ENCODE measurements at regions not wholly inside any gene's neighbourhood (a gene's known extent, or its start where the extent isn't known, plus 50 kb on each side); places are given as distances from the start of the nearest gene placed in this dataset.
"Not testable (repeated sequence)": the region's sequence is repeated elsewhere in the genome, so short reads cannot be mapped to it uniquely, and the experiment has no call there.

- intact Hi-C loops (cut with DNase I, micrococcal nuclease); DNase-seq; ATAC-seq: not testable (repeated sequence)
These were observed 70.9 kb downstream of the NPIPA5 start for GRCh38 chr16:15307184-15307583.

- ATAC-seq; intact Hi-C loops (cut with DNase I, micrococcal nuclease); DNase-seq: not testable (repeated sequence)
These were observed 72.2 kb downstream of the NPIPA5 start for GRCh38 chr16:15305889-15306288.

GRCh38 chr16:15303667-15304324, 74.3 kb downstream of the NPIPA5 start:
- intact Hi-C loops (cut with DNase I, micrococcal nuclease); ATAC-seq; DNase-seq: not testable (repeated sequence)

GRCh38 chr16:15297104-15297503, 81.0 kb downstream of the NPIPA5 start:
- ATAC-seq; DNase-seq; intact Hi-C loops (cut with DNase I, micrococcal nuclease): not testable (repeated sequence)

- intact Hi-C loops (cut with DNase I, micrococcal nuclease); ATAC-seq; DNase-seq: not testable (repeated sequence)
These were observed 103.3 kb downstream of the NPIPA5 start for GRCh38 chr16:15274796-15275195.

GRCh38 chr16:15273964-15274363, 104.1 kb downstream of the NPIPA5 start:
- ATAC-seq; DNase-seq; intact Hi-C loops (cut with DNase I, micrococcal nuclease): not testable (repeated sequence)

GRCh38 chr16:15266941-15267340, 111.2 kb downstream of the NPIPA5 start:
- ATAC-seq; intact Hi-C loops (cut with DNase I, micrococcal nuclease); DNase-seq: not testable (repeated sequence)

GRCh38 chr16:15262212-15262611, 115.9 kb downstream of the NPIPA5 start:
- ATAC-seq, result peak; percentile 96
- DNase-seq, result peak in 1 of 2 donors; percentile 22

GRCh38 chr16:15247971-15248370, 130.1 kb downstream of the NPIPA5 start:
- DNase-seq; intact Hi-C loops (cut with DNase I, micrococcal nuclease); ATAC-seq: not testable (repeated sequence)

More at GRCh38 chr16:15262212-15262611, 115.9 kb downstream of the NPIPA5 start:
- intact Hi-C loops (cut with DNase I, micrococcal nuclease), result not testable (repeated sequence)

GRCh38 chr16:15236674-15237323, 141.3 kb downstream of the NPIPA5 start:
- peak; percentile 93 for ATAC-seq
- intact Hi-C loops (cut with DNase I, micrococcal nuclease); DNase-seq: not testable (repeated sequence)

- ATAC-seq; DNase-seq; intact Hi-C loops (cut with DNase I, micrococcal nuclease): not testable (repeated sequence)
These were observed 141.1 kb upstream of the RRN3 start for GRCh38 chr16:15235140-15235539.

GRCh38 chr16:15234702-15235101, 140.6 kb upstream of the RRN3 start:
- DNase-seq; ATAC-seq; intact Hi-C loops (cut with DNase I, micrococcal nuclease): not testable (repeated sequence)

- DNase-seq; intact Hi-C loops (cut with DNase I, micrococcal nuclease); ATAC-seq: not testable (repeated sequence)
These were observed 136.4 kb upstream of the RRN3 start for GRCh38 chr16:15230432-15230831.

GRCh38 chr16:15229661-15230060, 135.6 kb upstream of the RRN3 start:
- DNase-seq; ATAC-seq; intact Hi-C loops (cut with DNase I, micrococcal nuclease): not testable (repeated sequence)

GRCh38 chr16:15224651-15225050, 130.6 kb upstream of the RRN3 start:
- DNase-seq; ATAC-seq; intact Hi-C loops (cut with DNase I, micrococcal nuclease): not testable (repeated sequence)

GRCh38 chr16:15223398-15223797, 129.3 kb upstream of the RRN3 start:
- ATAC-seq, DNase-seq: not testable (repeated sequence)

GRCh38 chr16:15219679-15220615, 125.9 kb upstream of the RRN3 start:
- intact Hi-C loops (cut with DNase I, micrococcal nuclease), result not testable (repeated sequence)
- peak in 1 of 2 donors; percentile 7 for DNase-seq
- ATAC-seq, result peak; percentile 86

More at GRCh38 chr16:15223398-15223797, 129.3 kb upstream of the RRN3 start:
- intact Hi-C loops (cut with DNase I, micrococcal nuclease), result not testable (repeated sequence)

GRCh38 chr16:15218856-15219500, 124.9 kb upstream of the RRN3 start:
- ATAC-seq; DNase-seq; intact Hi-C loops (cut with DNase I, micrococcal nuclease): not testable (repeated sequence)

Measured in left colon (tissue), 2 donors.